Stimulated activated CD8-positive, alpha-beta memory T cell treated with anti-CD3 and anti-CD28 coated beads, Interleukin-12 subunit alpha, Interleukin-12 subunit beta, amount 100 ng/mL, for 1 hour (primary cell): ENCODE measurements at regions not wholly inside any gene's neighbourhood (a gene's known extent, or its start where the extent isn't known, plus 50 kb on each side); places are given as distances from the start of the nearest gene placed in this dataset.
"Not testable (repeated sequence)": the region's sequence is repeated elsewhere in the genome, so short reads cannot be mapped to it uniquely, and the experiment has no call there.

Source experiments
- DNase-seq: peaks from one replicate; pipeline ENCODE4 v3.0.0-alpha.2; 2020; ENCODE audit warnings: low read depth

DNA sequence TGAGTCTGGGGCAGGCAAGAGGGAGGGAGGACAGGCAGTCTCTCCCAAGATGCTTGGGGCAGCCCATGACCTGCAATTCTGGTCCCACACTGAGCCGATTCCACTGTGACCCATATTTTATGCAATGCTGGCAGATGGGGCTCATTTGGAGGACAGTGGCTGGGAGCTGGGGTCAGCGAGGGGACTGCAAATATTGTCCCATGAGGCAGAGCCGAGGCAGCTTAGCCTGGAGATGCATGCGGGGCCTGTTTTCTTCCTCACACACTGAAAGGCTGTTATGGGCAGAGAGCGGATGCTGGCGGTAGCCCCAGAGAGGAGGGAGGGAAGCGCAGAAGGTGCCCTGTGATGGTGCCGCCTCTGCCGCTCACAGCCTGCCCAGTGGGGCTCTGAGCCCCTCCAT is 128.5 kb upstream of the POU3F1 start:
- no peak for DNase-seq

DNA sequence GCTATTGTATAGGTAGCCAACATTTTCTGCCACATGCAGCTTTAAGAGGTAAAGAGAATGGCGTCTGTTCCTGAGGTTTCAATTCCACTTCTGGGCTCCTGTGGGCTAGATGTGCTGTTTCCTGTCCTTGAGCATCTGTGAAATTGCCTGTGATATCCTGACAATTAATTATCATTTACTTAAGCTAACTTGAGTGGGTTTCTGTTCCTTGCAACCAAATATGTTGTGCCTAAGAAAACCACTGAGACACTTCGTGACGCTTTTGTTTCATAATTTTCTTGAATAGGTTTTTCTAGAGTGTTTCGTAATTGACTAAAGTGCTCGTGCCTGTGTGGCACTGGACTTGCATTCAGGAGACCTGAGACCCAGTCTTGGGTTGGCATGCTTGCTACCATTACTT is 127.3 kb upstream of the POU3F1 start:
- DNase-seq = no peak

DNA sequence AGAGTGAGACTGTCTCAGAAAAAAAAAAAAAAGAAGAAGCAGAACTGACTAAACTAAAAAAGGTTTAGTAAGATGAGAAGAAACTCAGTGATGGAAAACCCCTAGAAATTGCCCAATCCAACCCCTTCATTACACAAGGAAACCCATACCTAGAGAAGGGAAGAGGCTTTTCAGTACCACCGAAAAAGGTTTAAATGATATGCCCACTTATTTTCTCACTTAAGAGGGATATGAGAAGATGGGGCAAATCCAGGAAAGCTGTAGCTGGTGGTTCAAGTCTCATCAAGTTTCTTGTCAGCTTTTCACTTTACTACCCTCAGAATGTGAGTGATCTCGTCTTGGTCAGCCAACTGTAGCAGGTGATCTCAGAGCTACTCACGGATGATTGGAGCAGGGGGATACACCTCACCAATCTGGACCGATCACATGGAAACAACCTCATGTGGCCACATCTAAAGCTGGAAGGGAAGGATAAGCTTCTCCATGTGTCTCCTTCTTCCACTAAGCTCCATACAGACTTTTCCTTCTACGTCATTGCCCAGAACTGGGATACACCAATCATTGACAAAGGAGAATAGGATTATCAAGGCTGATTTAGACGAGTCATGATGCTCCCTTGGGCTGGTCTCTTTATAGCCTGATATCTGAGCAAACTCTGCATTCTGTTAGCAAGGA is 126.7 kb upstream of the POU3F1 start:
- no peak for DNase-seq

DNA sequence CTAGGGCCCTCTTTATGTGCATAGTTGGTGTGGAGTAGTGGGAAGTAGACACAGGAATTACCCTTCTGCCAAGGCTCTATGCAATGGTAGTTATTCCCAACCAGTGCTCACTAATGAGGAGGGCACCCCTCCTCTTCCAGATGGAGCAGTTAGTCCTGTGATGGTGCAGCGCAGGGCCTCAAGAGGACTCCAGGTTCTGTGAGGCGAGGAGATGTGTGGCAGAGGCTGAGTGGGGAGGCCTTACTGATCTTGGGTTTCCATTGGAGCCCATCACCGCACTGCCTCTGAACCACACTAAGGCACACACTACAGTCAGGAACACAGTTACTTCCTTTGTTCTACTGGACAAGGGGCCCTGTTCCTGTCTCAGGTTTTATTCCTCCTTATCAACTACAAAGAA is 122.5 kb upstream of the POU3F1 start:
- no peak for DNase-seq

DNA sequence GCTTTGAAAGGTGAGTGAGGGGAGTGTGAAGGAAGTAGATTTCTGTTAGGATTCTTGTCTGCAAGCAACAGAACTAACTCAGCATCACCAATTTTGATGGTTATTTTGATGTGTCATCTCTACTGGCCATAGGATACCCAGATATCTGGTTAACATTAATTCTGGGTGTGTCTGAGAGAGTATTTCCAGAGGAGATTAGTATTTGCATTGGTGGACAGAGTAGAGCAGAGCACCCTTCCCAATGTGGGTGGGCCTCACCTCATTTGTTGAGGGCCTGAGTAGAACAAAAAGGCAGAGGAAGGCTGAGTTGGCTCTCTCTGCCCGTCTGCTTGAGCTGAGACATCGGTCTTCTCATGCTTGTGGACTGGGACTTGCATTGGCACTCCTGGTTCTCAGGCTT is 121.8 kb upstream of the POU3F1 start:
- DNase-seq = no peak

DNA sequence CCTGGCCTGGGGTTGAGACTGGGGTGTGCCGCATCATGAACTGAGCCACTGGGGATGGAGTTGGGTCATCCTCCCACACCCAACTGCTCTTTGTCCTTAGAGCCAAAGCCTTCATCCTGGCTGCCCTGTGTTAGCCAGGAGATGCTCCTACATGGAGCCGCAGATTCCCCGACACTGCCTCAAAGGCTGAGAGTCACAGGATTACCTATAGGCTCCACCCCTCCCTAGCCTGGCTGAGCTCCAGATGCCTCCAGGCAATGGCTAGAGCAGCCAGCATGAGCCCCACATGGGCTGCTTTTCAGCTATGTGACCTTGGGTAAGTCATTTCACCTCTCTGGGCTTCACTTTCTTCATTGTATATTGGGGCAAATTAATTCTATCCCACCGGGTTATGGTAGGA is 119.9 kb upstream of the POU3F1 start:
- no peak for DNase-seq

DNA sequence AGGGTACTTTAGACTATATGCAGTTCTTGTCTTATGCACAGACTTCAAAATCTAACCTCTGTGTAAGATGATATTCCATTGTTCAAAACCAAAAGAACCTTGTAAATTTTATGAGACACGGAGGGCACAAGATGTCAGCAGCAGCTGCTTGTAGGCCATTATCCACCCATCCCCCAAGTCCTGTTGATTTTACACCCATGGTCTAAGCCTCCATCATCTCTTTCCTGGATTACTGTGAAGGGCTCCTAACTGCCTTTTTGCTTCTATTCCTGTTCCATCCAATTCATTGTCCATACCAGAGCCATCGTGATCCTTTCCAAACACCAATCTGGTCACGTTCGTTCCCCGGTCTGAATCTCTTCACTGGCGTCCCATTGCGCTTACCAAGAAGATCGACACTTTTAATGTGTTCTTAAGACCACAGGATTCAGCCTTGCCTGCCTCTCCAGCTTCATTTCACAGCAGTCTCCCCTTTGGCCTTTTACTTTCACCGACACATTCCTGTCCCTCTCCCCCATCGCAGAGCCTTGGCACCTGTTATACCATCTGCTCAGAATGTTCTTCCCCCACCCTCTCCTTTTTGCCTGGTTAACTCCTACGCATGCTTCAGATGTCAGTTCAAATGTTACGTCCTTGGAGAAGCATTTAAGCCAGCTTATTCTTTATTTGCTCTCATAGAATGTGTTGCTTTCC is 107.3 kb upstream of the POU3F1 start:
- no peak for DNase-seq

DNA sequence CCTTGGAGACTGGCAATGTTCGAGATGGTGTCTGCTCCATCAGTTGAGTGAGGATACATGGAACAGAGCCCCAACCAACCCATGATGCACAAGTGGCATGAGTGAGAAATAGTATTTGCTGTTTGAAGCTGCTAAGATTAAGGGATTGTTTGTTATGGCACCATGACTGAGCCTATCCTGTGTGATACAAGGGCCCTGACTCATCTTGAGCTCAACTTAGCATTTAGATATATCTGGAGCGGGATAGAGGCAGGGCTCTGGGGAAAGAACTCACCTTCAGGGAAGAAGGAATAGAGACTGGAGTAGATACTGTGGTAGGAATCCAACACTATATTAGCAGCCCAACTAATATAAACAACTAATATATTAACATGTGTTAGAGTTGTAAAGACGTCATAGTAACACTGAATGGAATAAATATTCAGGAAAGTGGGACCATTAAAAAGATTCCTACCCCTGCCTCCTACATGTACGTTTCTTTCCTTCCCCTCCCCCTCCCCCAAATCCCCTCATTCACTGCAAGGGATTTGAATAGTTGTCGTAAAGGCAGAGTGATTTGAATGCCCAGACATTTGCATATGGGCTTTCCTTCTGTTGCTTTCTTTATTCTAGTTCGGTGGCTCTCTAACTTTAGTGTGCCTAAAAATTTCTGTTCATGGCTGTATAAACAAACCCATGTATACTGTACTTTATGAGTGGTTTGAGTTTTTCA is 106.6 kb upstream of the POU3F1 start:
- no peak for DNase-seq

DNA sequence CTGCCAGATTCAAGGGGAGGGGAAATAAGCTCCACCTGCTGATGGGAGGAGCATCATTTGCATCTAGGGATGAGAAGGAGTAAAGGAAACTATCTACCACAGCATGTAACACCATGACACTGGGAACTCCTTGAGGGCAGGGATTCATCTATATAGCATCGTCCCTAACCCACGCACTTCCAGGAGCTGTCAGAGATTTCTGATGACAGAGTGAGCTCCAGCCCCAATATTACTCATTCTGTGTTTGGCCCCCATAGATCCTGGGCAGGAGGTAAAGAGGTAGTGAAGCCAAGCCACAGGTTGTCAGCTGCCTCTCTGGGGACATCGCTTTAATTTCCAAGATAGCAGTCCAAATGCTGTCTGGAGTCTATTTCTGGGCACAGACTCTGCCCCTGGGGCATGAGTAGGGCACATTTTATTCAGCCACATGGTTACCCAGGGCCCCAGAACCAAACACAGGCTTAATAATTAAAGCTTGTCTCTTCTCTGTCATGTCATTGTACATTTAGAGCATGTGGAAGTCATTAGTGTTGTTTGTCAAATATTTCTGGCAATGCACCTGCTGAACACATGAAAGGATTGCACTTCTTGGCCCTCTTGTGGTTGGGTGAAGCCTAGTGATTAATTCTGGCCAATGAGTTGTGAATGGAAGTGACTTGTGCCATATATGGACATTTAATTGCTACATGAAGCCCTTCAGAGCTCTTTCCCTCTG is 105.9 kb upstream of the POU3F1 start:
- DNase-seq = no peak

DNA sequence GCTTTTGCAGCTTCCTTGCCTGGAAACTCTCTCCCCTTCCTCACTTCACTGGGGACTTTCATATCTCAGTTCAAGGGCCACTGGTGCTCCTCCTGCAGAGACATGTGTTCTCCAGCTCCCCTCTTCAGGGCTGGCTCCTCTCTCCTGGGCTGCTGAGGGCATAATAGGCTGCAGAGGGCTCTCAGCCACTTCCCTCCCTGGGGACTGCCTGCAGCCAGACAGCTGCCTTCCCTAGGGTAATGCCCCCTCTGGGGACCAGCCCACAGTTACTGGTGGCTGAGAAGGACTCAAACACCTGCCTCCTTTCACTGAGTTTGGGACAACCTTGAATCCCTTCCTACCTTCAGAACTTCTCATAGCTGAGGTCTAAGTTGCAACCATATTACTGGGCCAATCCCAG is 104.8 kb upstream of the POU3F1 start:
- no peak for DNase-seq

DNA sequence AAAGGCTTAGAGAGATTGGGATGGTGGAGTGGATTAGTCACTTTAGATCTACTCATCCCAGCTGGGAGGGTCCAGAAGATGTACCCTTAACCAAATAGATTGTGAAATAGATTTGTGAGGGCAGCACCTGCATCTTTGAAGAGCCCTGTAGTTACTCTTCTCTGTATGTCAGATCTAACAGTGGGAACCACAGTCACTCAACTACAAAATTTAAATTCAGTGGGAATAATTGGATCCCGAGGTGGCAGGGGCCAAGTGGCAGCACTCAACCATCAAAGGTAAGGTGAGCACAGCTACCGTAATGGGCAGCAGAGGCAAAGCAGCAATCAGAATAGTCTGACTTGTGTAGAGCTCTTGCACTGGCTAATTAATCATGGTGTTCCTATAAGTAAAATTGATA is 99.5 kb upstream of the POU3F1 start:
- not testable (repeated sequence) for DNase-seq

DNA sequence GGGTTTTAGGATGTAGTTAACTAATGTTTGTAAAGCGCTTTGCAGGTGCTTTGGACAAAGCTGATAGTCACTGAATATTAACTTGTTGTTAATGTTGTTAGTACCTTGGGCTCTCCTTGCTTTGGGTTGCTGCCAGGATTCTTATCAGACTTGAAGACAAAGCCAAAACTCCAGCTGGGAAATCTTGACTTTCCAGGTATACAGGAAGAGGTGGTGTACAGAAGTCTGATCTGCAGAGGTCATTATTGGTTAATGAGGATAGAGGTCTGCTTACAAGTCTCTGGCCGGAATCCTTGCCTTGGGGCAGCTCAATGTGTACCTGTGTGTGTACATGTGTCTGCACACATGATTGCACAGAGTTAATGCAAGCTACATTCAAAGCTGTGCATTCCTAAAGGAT is 96.0 kb upstream of the POU3F1 start:
- no peak for DNase-seq

DNA sequence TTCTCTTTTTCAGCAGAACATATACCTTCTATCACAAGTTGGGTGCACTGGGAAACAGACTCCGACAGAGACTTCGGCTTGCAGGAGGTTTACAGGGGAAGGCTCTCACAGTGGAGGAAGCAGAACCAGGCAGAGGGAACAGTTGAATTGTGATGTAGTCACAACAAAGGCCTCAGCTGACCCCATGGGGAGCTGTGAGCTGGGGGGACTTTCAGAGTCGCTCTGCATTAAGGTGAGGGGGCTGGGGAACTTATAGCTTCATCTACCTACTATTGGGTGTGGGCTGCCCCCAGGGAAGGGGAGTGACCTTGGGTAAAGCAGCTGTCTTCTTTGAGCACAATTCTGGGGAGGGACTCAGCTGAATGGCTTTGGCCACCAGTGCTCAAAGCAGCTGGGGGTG is 94.9 kb upstream of the POU3F1 start:
- DNase-seq = no peak

DNA sequence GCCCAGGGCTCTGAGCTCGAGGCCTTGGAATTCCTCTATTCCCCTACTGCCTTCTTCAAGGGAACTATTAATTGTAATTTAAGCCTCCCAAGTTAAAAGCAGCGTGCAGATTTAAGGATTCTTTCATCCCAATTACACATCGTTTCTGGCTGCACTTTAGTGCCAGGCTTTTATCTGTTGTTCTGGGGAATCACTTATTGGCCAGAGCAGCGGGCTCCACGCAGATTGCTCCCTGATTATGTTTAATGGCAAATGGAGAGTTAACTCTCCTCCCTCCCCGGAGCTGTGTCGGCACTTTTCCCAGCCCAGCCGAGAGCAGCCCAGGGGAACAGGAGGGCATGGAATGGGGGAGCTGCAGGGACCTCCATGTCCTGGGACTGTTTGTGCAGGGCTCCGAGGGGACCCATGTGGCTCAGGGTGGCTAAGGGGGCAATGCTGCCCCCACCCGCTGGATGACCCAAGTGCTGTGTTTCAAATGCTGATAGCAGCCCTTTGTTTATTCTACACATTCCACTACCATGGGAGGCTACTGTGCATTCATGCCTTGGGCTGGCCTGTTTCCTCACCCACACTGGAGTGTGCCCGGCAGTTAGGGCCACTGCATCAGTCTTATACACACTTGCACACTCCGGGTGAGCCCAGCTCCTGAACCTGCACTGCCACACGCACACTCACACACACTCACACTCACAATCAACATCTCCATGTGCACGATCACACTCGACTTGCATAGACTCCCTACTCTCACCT is 93.3 kb upstream of the POU3F1 start:
- no peak for DNase-seq

DNA sequence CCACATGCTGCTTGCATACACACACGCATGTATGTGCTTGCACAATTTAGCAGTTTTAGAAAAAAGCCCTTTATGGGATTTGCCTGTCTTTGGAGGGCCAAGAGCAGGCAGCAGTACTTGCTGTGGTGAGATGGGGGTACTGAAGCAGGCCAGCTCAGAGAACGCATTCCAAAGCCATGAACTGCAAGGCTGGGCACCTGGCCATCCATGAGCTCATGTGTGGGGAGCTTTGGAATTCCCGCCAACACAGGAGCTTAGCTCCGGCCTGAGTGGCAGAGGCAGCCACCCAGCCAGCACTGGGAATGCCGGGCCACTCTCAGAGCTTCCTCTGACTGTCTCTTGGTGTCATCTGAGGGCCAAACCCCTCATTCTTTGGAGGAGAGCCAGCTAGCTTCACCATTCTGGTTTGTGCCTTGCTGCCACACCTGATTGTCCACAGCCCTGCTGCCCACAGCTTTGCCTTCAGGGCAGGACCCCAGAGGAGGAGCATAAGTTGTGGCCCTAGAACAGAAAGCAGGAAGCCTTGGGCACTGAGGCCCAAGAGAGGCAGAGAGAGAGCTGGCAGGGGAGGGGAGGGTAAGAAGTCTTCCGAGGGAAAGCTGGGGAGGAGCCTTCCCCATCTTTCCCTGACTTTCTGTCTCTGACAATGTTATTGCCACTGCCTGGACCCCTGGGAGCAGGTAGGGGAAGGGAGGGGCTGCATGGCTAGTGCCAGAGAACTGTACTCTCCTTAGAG is 92.1 kb upstream of the POU3F1 start:
- DNase-seq = no peak

DNA sequence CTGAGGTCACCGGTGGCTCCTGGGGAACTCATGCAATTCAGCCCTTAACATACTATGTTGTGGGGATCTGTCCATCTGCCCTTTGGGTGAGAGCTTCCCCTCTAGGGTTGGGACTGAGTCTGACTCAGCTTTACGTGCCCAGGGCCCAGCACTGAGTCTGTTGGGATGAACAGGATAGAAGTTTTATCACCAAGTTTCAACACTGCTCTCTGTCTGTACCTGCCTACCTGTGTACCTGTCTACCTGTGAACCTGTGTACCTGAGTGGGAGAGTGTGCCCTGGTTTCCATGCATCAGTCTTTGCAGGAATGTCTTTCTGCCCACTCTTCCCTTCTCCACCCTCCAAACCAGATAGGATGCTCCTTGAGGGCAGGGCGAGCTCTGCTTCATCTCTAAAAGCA is 90.6 kb upstream of the POU3F1 start:
- DNase-seq = no peak

DNA sequence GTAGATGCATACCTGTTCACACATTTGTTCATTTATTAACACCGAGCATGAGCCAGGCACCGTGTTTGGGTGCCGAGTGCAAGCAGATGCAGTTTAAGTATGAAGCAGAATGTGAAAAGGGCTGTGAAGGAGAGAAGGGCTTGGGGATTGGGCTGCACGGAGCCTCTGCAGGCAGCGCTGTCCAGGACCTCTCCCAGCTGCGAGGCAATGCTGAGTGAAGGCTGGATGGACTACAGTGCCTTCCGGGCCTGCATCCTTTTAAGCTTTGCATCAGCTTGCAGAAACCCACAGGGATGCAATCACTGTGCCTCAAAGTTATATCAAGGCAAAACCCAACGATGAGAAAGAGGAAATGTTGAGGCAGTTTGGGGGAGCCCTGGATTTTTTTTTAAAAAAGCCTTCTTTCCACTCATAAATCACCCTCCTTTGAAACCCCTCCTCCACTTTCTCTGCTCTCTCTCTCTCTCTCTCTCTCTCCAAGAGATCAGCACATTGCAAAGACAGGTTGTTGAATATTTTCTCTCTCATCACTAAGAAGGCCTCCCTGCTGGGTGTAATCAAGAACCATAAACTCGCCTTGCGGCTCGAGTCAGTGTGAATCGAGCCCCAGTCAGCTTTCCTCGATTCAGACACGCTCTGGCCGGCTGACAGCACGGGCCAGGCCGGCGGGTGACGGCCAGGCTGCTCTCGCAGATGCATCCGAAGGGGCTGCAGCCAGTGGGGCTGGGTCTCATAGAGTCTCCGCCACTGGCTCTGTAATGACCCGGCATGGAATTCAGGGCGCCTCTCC is 89.2 kb upstream of the POU3F1 start:
- DNase-seq = no peak

DNA sequence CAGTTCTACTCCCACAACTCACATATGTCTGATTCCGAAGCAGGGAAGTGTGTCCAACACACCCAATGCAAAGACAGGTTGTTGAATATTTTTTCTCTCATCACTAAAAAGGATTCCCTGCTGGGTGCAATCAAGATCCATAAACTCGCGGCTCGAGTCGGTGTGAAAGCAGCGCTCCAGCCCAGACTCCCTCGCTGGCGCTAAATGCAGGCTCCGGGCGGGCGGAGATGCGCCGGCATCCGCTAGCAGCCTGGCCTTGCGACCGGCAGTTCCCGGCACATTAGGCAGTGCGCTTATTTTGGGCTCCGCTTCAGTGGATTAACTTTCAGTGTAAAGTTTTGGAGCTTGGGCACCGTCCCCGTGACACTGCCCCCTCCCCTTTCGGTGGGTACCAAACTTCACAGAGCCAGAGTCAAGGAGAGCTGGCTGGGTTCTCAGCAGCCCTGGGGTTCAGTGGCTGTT is 87.7 kb upstream of the POU3F1 start:
- no peak for DNase-seq

DNA sequence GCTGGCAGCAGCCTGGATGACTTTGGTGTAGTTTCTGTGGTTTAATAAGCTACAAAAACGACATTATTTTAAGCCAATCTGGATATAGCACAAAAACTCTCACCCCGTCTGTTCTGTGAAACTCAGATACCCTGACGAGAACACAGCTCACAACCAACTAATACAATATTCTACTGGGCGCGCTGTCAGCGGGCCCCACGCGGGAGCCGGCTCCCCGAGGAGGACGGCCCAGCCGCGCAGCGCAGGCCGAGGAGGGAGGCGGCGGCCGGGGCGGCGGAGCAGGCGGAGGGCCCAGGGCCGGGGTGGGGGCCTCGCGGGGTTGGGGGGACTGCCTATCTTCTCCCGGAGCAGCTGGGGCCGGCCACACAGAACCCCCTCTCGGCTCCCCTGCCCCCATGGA is 87.2 kb upstream of the POU3F1 start:
- no peak for DNase-seq

DNA sequence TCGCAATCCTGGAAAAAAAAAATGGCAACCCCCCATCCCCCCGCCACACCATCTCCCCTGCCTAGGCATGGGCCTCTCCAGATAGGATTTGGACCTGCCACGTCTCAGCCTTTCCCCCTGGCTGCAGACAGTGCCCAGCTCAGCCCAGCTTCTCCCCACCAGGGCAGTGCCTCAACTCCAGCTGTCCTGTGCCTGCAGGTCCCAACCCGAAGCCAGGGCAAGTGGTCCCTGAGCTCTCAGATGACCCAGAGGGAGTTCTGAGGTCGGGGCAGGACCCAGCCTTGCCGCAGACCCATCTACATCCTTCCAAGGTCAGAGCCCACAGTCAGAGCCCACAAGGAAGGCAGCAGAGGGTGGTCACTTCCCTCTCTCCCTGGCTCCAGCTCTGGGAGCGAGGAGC is 86.7 kb upstream of the POU3F1 start:
- DNase-seq = no peak
